ENCODE measurements at regions not wholly inside any gene's neighbourhood (a gene's known extent, or its start where the extent isn't known, plus 50 kb on each side); places are given as distances from the start of the nearest gene placed in this dataset.
A peak's percentile ranks its signal among the peaks of the same experiment; 100 is the strongest.

GRCh38 chr22:27159716-27160295 lies 502.4 kb downstream of the MIAT start:
- in situ Hi-C loops (cut with MboI; ENCODE audit: low pct_unique_long_range_greater_than_20kb in 2 of 9, low sequenced_read_pairs in 9 of 9, unreplicated experiment in 9 of 9), result no loop called here
- Histone ChIP-seq H3K4me3 (no peak overlapping the region), H3K27ac (no peak overlapping the region), H3K4me1 (replicated peaks in 1 of 2) (peaks cover 23 to 28% of the 10 kb centered on the region in 2 donors)
- WGBS, 10 experiments, result 66 to 93% (median 85%) methylated on average over 2 to 8 of the region's 10 CpGs; no CpG with 5 or more reads in 4 of the 10 experiments
- ATAC-seq (replicated peaks in 6 of 8), result no peak

GRCh38 chr22:27163162-27164137 lies 506.1 kb downstream of the MIAT start:
- no peak overlapping the region for H3K27ac ChIP-seq
- ATAC-seq (replicated peaks in 6 of 8), result no peak
- in situ Hi-C loops (cut with MboI; ENCODE audit: low pct_unique_long_range_greater_than_20kb in 2 of 9, low sequenced_read_pairs in 9 of 9, unreplicated experiment in 9 of 9), result no loop called here
- H3K4me3 ChIP-seq, result no peak overlapping the region
- peaks cover 13 to 20% of the 10 kb centered on the region in 2 donors for H3K4me1 ChIP-seq (replicated peaks in 1 of 2)
- 20 to 83% (median 67%) methylated on average over 1 to 6 of the region's 6 CpGs; no CpG with 5 or more reads in 1 of the 10 experiments for WGBS, 10 experiments

GRCh38 chr22:27164781-27165503 lies 507.6 kb downstream of the MIAT start:
- 33 to 86% (median 79%) methylated on average over 1 to 5 of the region's 5 CpGs; no CpG with 5 or more reads in 1 of the 10 experiments for WGBS, 10 experiments
- Histone ChIP-seq H3K4me1 (replicated peaks in 1 of 2) (peaks cover 11 to 20% of the 10 kb centered on the region in 2 donors), H3K4me3 (no peak overlapping the region), H3K27ac (no peak overlapping the region)
- no peak for ATAC-seq (replicated peaks in 6 of 8)
- in situ Hi-C loops (cut with MboI; ENCODE audit: low pct_unique_long_range_greater_than_20kb in 2 of 9, low sequenced_read_pairs in 9 of 9, unreplicated experiment in 9 of 9), result no loop called here

GRCh38 chr22:27168681-27169080 lies 511.3 kb downstream of the MIAT start:
- peaks cover 6 to 7% of the 10 kb centered on the region in 2 donors for H3K4me1 ChIP-seq (replicated peaks in 1 of 2)
- WGBS, 10 experiments, result 40 to 74% (median 68%) methylated on average over 1 to 3 of the region's 3 CpGs; no CpG with 5 or more reads in 1 of the 10 experiments
- H3K4me3 ChIP-seq, result no peak overlapping the region
- in situ Hi-C loops (cut with MboI; ENCODE audit: low pct_unique_long_range_greater_than_20kb in 2 of 9, low sequenced_read_pairs in 9 of 9, unreplicated experiment in 9 of 9), result no loop called here
- no peak for ATAC-seq (replicated peaks in 6 of 8)
- H3K27ac ChIP-seq, result no peak overlapping the region

- Histone ChIP-seq H3K4me1 (replicated peaks in 1 of 2) (peaks cover 17 to 23% of the 10 kb centered on the region in 2 donors), H3K27ac (peak overlapping the region in 1 of 2 donors; percentile 11), H3K4me3 (no peak overlapping the region)
- WGBS, 10 experiments, result 0 to 63% (median 38%) methylated on average over 1 to 3 of the region's 4 CpGs; no CpG with 5 or more reads in 4 of the 10 experiments
- ATAC-seq (replicated peaks in 6 of 8), result peak in 7 of 8 experiments; percentile 64 to 94 (median 83)
- in situ Hi-C loops (cut with MboI; ENCODE audit: low pct_unique_long_range_greater_than_20kb in 2 of 9, low sequenced_read_pairs in 9 of 9, unreplicated experiment in 9 of 9), result no loop called here
Observed at GRCh38 chr22:27170491-27170890, 513.1 kb downstream of the MIAT start.

- WGBS, 10 experiments, result 67 to 100% (median 100%) methylated on average over 1 to 2 of the region's 2 CpGs; no CpG with 5 or more reads in 1 of the 10 experiments
- Histone ChIP-seq H3K4me1 (replicated peaks in 1 of 2) (peaks cover 17 to 25% of the 10 kb centered on the region in 2 donors), H3K27ac (no peak overlapping the region), H3K4me3 (no peak overlapping the region)
- in situ Hi-C loops (cut with MboI; ENCODE audit: low pct_unique_long_range_greater_than_20kb in 2 of 9, low sequenced_read_pairs in 9 of 9, unreplicated experiment in 9 of 9), result no loop called here
- ATAC-seq (replicated peaks in 6 of 8), result no peak
Observed at GRCh38 chr22:27171212-27171611, 513.8 kb downstream of the MIAT start.

GRCh38 chr22:27173530-27173929 lies 516.1 kb downstream of the MIAT start:
- peaks cover 17 to 25% of the 10 kb centered on the region in 2 donors for H3K4me1 ChIP-seq (replicated peaks in 1 of 2)
- H3K4me3 ChIP-seq, result no peak overlapping the region
- in situ Hi-C loops (cut with MboI; ENCODE audit: low pct_unique_long_range_greater_than_20kb in 2 of 9, low sequenced_read_pairs in 9 of 9, unreplicated experiment in 9 of 9), result no loop called here
- H3K27ac ChIP-seq, result no peak overlapping the region
- 59 to 94% (median 81%) methylated on average over 1 to 5 of the region's 5 CpGs; no CpG with 5 or more reads in 1 of the 10 experiments for WGBS, 10 experiments
- ATAC-seq (replicated peaks in 6 of 8), result no peak

GRCh38 chr22:27175021-27175838 lies 517.8 kb downstream of the MIAT start:
- WGBS, 10 experiments, result 14 to 86% (median 47%) methylated on average over 1 to 13 of the region's 17 CpGs
- ATAC-seq (replicated peaks in 6 of 8), result peak in 5 of 8 experiments; percentile 21 to 65 (median 59)
- peaks cover 22 to 29% of the 10 kb centered on the region in 2 donors for H3K4me1 ChIP-seq (replicated peaks in 1 of 2)
- no peak overlapping the region for H3K27ac ChIP-seq
- in situ Hi-C loops (cut with MboI; ENCODE audit: low pct_unique_long_range_greater_than_20kb in 2 of 9, low sequenced_read_pairs in 9 of 9, unreplicated experiment in 9 of 9), result no loop called here
- H3K4me3 ChIP-seq, result no peak overlapping the region

GRCh38 chr22:27175974-27176373 lies 518.6 kb downstream of the MIAT start:
- no peak overlapping the region for H3K27ac ChIP-seq
- peaks cover 19 to 26% of the 10 kb centered on the region in 2 donors for H3K4me1 ChIP-seq (replicated peaks in 1 of 2)
- H3K4me3 ChIP-seq, result no peak overlapping the region
- in situ Hi-C loops (cut with MboI; ENCODE audit: low pct_unique_long_range_greater_than_20kb in 2 of 9, low sequenced_read_pairs in 9 of 9, unreplicated experiment in 9 of 9), result no loop called here
- 49 to 93% (median 83%) methylated on average over 1 to 2 of the region's 2 CpGs; no CpG with 5 or more reads in 1 of the 10 experiments for WGBS, 10 experiments
- ATAC-seq (replicated peaks in 6 of 8), result no peak

- WGBS, 10 experiments, result 76 to 100% (median 90%) methylated on average over 1 to 3 of the region's 3 CpGs
- H3K27ac ChIP-seq, result no peak overlapping the region
- ATAC-seq (replicated peaks in 6 of 8), result no peak
- H3K4me1 ChIP-seq (replicated peaks in 1 of 2), result peaks cover 22% of the 10 kb centered on the region in 2 donors
- H3K4me3 ChIP-seq, result no peak overlapping the region
- in situ Hi-C loops (cut with MboI; ENCODE audit: low pct_unique_long_range_greater_than_20kb in 2 of 9, low sequenced_read_pairs in 9 of 9, unreplicated experiment in 9 of 9), result no loop called here
Observed at GRCh38 chr22:27179161-27179560, 521.8 kb downstream of the MIAT start.

GRCh38 chr22:27181537-27181936 lies 524.1 kb downstream of the MIAT start:
- no peak for ATAC-seq (replicated peaks in 6 of 8)
- in situ Hi-C loops (cut with MboI; ENCODE audit: low pct_unique_long_range_greater_than_20kb in 2 of 9, low sequenced_read_pairs in 9 of 9, unreplicated experiment in 9 of 9), result no loop called here
- no peak overlapping the region for H3K4me3 ChIP-seq
- WGBS, 10 experiments, result 100% methylated on average over 1 to 2 of the region's 4 CpGs; no CpG with 5 or more reads in 7 of the 10 experiments
- H3K4me1 ChIP-seq (replicated peaks in 1 of 2), result peaks cover 7 to 9% of the 10 kb centered on the region in 2 donors
- H3K27ac ChIP-seq, result no peak overlapping the region

- Histone ChIP-seq H3K4me3 (no peak overlapping the region), H3K4me1 (replicated peaks in 1 of 2) (peaks cover 11 to 13% of the 10 kb centered on the region in 2 donors), H3K27ac (no peak overlapping the region)
- WGBS, 10 experiments, result 45 to 92% (median 80%) methylated on average over 1 to 4 of the region's 6 CpGs; no CpG with 5 or more reads in 3 of the 10 experiments
- no peak for ATAC-seq (replicated peaks in 6 of 8)
- in situ Hi-C loops (cut with MboI; ENCODE audit: low pct_unique_long_range_greater_than_20kb in 2 of 9, low sequenced_read_pairs in 9 of 9, unreplicated experiment in 9 of 9), result no loop called here
Observed at GRCh38 chr22:27183474-27183873, 526.1 kb downstream of the MIAT start.

All from motor neuron (in vitro differentiated cells).